AG09309 (cell line): ENCODE measurements at regions not wholly inside any gene's neighbourhood (a gene's known extent, or its start where the extent isn't known, plus 50 kb on each side); places are given as distances from the start of the nearest gene placed in this dataset.

Experiments used
- DNase-seq: peaks from one replicate; pipeline ENCODE4 v3.0.0-alpha.2; 2010; ENCODE audit warnings: low read depth
- H3K4me3 ChIP-seq: 2 replicates; pipeline ENCODE4 v1.5.1; 2011; ENCODE audit warnings: mild to moderate bottlenecking, low read depth, low read length, moderate library complexity; ENCODE audit not compliant: control insufficient read depth
- CTCF ChIP-seq: IDR thresholded peaks from 2 replicates; pipeline ENCODE4 v1.5.1; 2011; ENCODE audit warnings: mild to moderate bottlenecking, low read depth, low read length, inconsistent platforms; ENCODE audit not compliant: insufficient read depth, control insufficient read depth; ENCODE audit errors: missing control alignments

GRCh38 chrX:124242131-124242530 is 90.3 kb upstream of the TEX13D start:
- TF ChIP-seq CTCF: no peak
- H3K4me3 ChIP-seq: no peak overlapping the region
- no peak for DNase-seq

GRCh38 chrX:124249345-124249744 is 83.1 kb upstream of the TEX13D start:
- no peak for DNase-seq
- H3K4me3 ChIP-seq: no peak overlapping the region
- TF ChIP-seq CTCF: no peak

GRCh38 chrX:124250835-124251437 is 81.5 kb upstream of the TEX13D start:
- H3K4me3 ChIP-seq: no peak overlapping the region
- DNase-seq: no peak
- no peak for TF ChIP-seq CTCF

GRCh38 chrX:124254611-124255010 is 77.8 kb upstream of the TEX13D start:
- no peak overlapping the region for H3K4me3 ChIP-seq
- no peak for DNase-seq
- TF ChIP-seq CTCF: no peak

GRCh38 chrX:124256216-124256615 is 76.2 kb upstream of the TEX13D start:
- TF ChIP-seq CTCF: no peak

GRCh38 chrX:124256629-124257380 is 75.7 kb upstream of the TEX13D start:
- no peak for DNase-seq
- no peak overlapping the region for H3K4me3 ChIP-seq
- no peak for TF ChIP-seq CTCF

More at GRCh38 chrX:124256216-124256615, 76.2 kb upstream of the TEX13D start:
- DNase-seq: no peak
- no peak overlapping the region for H3K4me3 ChIP-seq
